Erythroblast (primary cell): ENCODE measurements at regions not wholly inside any gene's neighbourhood (a gene's known extent, or its start where the extent isn't known, plus 50 kb on each side); places are given as distances from the start of the nearest gene placed in this dataset.

Experiments
- GATA1 ChIP-seq: IDR thresholded peaks from 2 replicates; pipeline ENCODE4 v1.6.1; 2011; ENCODE audit warnings: low read depth, mild to moderate bottlenecking, control low read depth, low read length, moderate library complexity
- POLR2A ChIP-seq: IDR thresholded peaks from 2 replicates; pipeline ENCODE4 v1.6.1; 2011; ENCODE audit warnings: mild to moderate bottlenecking, low read length

- TF ChIP-seq POLR2A = no peak
- TF ChIP-seq GATA1 = no peak
Measured at GRCh38 chr6:133688705-133689492, 200.0 kb upstream of the TCF21 start.
